ENCODE measurements at regions not wholly inside any gene's neighbourhood (a gene's known extent, or its start where the extent isn't known, plus 50 kb on each side); places are given as distances from the start of the nearest gene placed in this dataset.

DNA sequence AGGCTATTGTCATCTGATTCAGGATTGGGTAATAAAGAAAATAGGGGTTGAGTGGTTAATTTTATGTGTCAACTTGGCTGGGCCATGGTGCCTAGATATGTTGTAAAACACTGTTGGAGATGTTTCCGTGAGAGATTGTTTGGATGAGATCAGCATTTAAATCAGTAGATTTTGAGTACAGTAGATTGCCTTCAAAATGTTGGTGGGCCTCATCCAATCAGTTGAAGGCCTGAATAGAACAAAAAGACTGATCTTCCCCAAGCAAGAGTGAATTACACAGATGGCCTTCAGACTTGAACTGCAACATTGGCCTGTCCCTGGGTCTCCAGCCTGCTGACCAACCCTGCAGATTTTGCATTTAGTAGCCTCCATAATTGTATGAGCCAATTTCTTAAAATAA, 401.3 kb upstream of the KIF2A start:
- intact Hi-C loops (cut with micrococcal nuclease; ENCODE audit: unreplicated experiment) = no loop called here
- Mint-ChIP-seq H3K27me3 (ENCODE audit: unreplicated experiment) (peaks cover 17% of the 10 kb centered on the region), H3K9me3 (ENCODE audit: low read depth, unreplicated experiment) (no peaks in the 10 kb centered on the region), H3K36me3 (ENCODE audit: insufficient read depth, unreplicated experiment) (no peaks in the 10 kb centered on the region), H3K27ac (ENCODE audit: unreplicated experiment) (no peak overlapping the region), H3K4me3 (ENCODE audit: low read depth, unreplicated experiment) (no peak overlapping the region), H3K4me1 (ENCODE audit: low read depth, unreplicated experiment) (no peaks in the 10 kb centered on the region)
- TF ChIP-seq, protein P1, sequence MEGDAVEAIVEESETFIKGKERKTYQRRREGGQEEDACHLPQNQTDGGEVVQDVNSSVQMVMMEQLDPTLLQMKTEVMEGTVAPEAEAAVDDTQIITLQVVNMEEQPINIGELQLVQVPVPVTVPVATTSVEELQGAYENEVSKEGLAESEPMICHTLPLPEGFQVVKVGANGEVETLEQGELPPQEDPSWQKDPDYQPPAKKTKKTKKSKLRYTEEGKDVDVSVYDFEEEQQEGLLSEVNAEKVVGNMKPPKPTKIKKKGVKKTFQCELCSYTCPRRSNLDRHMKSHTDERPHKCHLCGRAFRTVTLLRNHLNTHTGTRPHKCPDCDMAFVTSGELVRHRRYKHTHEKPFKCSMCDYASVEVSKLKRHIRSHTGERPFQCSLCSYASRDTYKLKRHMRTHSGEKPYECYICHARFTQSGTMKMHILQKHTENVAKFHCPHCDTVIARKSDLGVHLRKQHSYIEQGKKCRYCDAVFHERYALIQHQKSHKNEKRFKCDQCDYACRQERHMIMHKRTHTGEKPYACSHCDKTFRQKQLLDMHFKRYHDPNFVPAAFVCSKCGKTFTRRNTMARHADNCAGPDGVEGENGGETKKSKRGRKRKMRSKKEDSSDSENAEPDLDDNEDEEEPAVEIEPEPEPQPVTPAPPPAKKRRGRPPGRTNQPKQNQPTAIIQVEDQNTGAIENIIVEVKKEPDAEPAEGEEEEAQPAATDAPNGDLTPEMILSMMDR (IDR thresholded peaks at IDR 0.05; ENCODE audit: unreplicated experiment) = no peak
- no TSS peak for BruUV-seq (replicated peaks)
- no peak for DNase-seq
- CTCF ChIA-PET = interaction anchor here (0.7 kb wide), 1 partner anchor 176 kb away, joined by 4 read pairs; no protein-coding TSS in a partner anchor

DNA sequence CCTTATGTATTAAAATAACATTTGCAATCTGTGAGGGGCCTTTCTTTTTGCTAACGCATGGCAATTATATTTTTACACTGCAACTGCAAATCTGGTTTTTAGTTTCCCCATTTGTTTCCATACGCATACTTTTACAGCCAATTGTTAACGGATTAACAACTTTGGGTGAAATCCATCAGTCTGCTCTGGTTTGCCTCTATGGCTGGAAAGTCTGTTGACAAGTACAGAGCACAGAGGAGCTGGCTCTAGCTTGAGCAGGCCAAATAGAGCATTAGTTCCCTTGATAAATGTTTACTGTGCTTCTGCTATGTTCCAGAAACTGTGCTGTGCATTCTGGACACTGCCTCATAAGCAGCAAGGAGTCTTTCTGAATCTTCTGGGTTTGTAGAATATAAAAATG, 400.4 kb upstream of the KIF2A start:
- Mint-ChIP-seq H3K27ac (ENCODE audit: unreplicated experiment) (no peak overlapping the region), H3K9me3 (ENCODE audit: low read depth, unreplicated experiment) (no peaks in the 10 kb centered on the region), H3K27me3 (ENCODE audit: unreplicated experiment) (peaks cover 14% of the 10 kb centered on the region), H3K36me3 (ENCODE audit: insufficient read depth, unreplicated experiment) (no peaks in the 10 kb centered on the region), H3K4me3 (ENCODE audit: low read depth, unreplicated experiment) (no peak overlapping the region), H3K4me1 (ENCODE audit: low read depth, unreplicated experiment) (no peaks in the 10 kb centered on the region)
- intact Hi-C loops (cut with micrococcal nuclease; ENCODE audit: unreplicated experiment) = no loop called here
- no TSS peak for BruUV-seq (replicated peaks)
- no peak for DNase-seq
- CTCF ChIA-PET = no interaction called here
- TF ChIP-seq, protein P1 (IDR thresholded peaks at IDR 0.05; ENCODE audit: unreplicated experiment) = no peak

DNA sequence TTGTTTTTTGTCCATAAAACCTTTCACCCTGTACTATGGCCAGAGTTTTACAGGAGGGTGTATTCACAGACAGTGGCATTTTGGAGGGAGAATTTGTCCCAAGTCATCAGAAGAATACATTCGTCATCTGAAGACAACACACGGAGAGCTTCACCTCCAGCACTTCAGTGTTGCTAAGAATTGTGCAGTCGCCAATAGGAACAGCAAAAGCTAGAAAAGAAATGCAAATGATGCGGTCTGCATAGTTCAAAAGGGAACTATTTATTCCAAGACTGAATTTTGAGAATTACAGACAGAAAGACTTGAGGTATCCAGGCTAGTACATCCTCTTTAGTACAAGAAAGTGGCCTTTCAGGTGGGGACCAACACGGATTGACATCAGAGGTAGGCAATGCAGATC, 399.2 kb upstream of the KIF2A start:
- TF ChIP-seq, protein P1 (IDR thresholded peaks at IDR 0.05; ENCODE audit: unreplicated experiment) = no peak
- Mint-ChIP-seq H3K4me3 (ENCODE audit: low read depth, unreplicated experiment) (no peak overlapping the region), H3K27ac (ENCODE audit: unreplicated experiment) (no peak overlapping the region), H3K4me1 (ENCODE audit: low read depth, unreplicated experiment) (no peaks in the 10 kb centered on the region), H3K9me3 (ENCODE audit: low read depth, unreplicated experiment) (peaks cover 2% of the 10 kb centered on the region), H3K36me3 (ENCODE audit: insufficient read depth, unreplicated experiment) (no peaks in the 10 kb centered on the region), H3K27me3 (ENCODE audit: unreplicated experiment) (peaks cover 14% of the 10 kb centered on the region)
- CTCF ChIA-PET = no interaction called here
- BruUV-seq (replicated peaks) = no TSS peak
- no peak for DNase-seq
- intact Hi-C loops (cut with micrococcal nuclease; ENCODE audit: unreplicated experiment) = no loop called here

DNA sequence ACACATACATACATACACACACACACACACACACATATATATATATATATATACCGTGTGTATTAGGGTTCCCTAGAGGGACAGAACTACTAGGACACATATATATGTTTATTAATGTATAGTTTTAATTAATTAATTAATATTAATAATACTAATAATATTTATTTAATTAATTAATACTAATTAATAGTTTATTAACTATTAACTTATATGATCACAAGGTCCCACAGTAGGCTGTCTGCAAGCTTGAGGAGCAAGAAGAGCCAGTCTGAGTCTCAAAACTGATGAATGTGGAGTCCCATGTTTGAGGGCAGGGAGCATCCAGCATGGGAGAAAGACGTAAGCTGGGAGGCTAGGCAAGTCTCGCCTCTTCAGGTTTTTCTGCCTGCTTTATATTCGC, 398.0 kb upstream of the KIF2A start:
- TF ChIP-seq, protein P1 (IDR thresholded peaks at IDR 0.05; ENCODE audit: unreplicated experiment) = no peak
- Mint-ChIP-seq H3K9me3 (ENCODE audit: low read depth, unreplicated experiment) (peaks cover 7% of the 10 kb centered on the region), H3K27ac (ENCODE audit: unreplicated experiment) (no peak overlapping the region), H3K4me3 (ENCODE audit: low read depth, unreplicated experiment) (no peak overlapping the region), H3K4me1 (ENCODE audit: low read depth, unreplicated experiment) (no peaks in the 10 kb centered on the region), H3K27me3 (ENCODE audit: unreplicated experiment) (peaks cover 14% of the 10 kb centered on the region), H3K36me3 (ENCODE audit: insufficient read depth, unreplicated experiment) (no peaks in the 10 kb centered on the region)
- no TSS peak for BruUV-seq (replicated peaks)
- intact Hi-C loops (cut with micrococcal nuclease; ENCODE audit: unreplicated experiment) = no loop called here
- CTCF ChIA-PET = no interaction called here
- DNase-seq = no peak

DNA sequence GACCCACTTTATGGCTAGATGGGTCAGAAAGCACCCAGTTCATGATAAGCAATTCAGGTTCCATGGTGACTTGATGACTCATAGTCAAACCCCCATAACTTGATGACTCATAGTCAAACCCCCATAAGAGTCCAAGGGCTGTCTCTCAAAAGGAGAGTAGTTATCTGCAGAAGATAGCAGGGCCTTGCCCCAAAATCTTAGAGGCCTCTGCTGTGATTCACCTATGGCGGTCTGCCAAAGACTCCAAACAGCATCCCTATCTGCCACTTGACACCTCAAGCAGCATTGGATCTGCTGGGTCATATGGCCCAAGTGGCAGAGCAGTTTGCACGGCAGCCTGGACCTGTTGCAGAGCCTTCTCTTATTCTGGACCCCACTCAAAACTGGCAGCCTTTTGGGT, 395.2 kb upstream of the KIF2A start:
- peaks cover 7% of the 10 kb centered on the region for H3K9me3 Mint-ChIP-seq (ENCODE audit: low read depth, unreplicated experiment)
- no peak overlapping the region for H3K27ac Mint-ChIP-seq (ENCODE audit: unreplicated experiment)
- no peak overlapping the region for H3K4me3 Mint-ChIP-seq (ENCODE audit: low read depth, unreplicated experiment)
- TF ChIP-seq, protein P1 (IDR thresholded peaks at IDR 0.05; ENCODE audit: unreplicated experiment) = no peak
- CTCF ChIA-PET = no interaction called here
- H3K4me1 Mint-ChIP-seq (ENCODE audit: low read depth, unreplicated experiment) = no peaks in the 10 kb centered on the region
- H3K36me3 Mint-ChIP-seq (ENCODE audit: insufficient read depth, unreplicated experiment) = no peaks in the 10 kb centered on the region
- no peak for DNase-seq
- BruUV-seq (replicated peaks) = no TSS peak
- intact Hi-C loops (cut with micrococcal nuclease; ENCODE audit: unreplicated experiment) = no loop called here
- H3K27me3 Mint-ChIP-seq (ENCODE audit: unreplicated experiment) = peaks cover 14% of the 10 kb centered on the region
